ENCODE measurements at regions not wholly inside any gene's neighbourhood (a gene's known extent, or its start where the extent isn't known, plus 50 kb on each side); places are given as distances from the start of the nearest gene placed in this dataset.

DNA sequence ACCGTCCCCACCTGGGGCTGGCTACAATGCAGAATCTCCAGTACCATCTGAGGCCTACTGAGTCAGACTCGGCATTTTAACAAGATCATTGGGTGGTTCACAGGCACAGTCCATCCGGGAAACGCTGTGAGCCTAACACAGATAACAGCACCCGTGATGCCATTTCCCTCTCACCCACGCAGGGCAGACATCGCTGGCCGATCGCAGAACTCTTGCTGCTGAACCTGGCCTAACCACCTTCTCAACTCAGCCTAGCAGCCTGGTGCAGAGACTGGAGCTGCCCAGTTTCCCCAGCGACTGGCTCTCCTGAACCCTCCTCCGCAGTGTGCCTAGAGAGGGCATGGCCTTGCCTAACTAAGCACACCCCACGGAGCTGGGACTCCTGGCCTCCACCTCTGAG lies 83.3 kb downstream of the NCOR2 start:
- no peaks in the 10 kb centered on the region for H3F3A ChIP-seq (ENCODE audit: low read depth)
- TF ChIP-seq EZH2phosphoT487 (IDR thresholded peaks at IDR 0.05; ENCODE audit: borderline replicate concordance) = no peak
- TF ChIP-seq, protein P1, sequence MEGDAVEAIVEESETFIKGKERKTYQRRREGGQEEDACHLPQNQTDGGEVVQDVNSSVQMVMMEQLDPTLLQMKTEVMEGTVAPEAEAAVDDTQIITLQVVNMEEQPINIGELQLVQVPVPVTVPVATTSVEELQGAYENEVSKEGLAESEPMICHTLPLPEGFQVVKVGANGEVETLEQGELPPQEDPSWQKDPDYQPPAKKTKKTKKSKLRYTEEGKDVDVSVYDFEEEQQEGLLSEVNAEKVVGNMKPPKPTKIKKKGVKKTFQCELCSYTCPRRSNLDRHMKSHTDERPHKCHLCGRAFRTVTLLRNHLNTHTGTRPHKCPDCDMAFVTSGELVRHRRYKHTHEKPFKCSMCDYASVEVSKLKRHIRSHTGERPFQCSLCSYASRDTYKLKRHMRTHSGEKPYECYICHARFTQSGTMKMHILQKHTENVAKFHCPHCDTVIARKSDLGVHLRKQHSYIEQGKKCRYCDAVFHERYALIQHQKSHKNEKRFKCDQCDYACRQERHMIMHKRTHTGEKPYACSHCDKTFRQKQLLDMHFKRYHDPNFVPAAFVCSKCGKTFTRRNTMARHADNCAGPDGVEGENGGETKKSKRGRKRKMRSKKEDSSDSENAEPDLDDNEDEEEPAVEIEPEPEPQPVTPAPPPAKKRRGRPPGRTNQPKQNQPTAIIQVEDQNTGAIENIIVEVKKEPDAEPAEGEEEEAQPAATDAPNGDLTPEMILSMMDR (conservative IDR thresholded peaks at IDR 0.05; ENCODE audit: low read length) = no peak
- no peak overlapping the region for H3K4me2 ChIP-seq (ENCODE audit: low read depth, low read length, poor library complexity, severe bottlenecking)
- peaks cover 20% of the 10 kb centered on the region; the same call in 1 of the 2 replicates for H3K79me2 ChIP-seq (ENCODE audit: insufficient read depth, low read length)
- H3K36me3 ChIP-seq (ENCODE audit: insufficient read depth, low read length) = peaks cover 51% of the 10 kb centered on the region; the same call in 1 of the 2 replicates
- no peak overlapping the region for H3K4me3 ChIP-seq (ENCODE audit: low read length, poor library complexity, severe bottlenecking)
- H3K27me3 ChIP-seq (ENCODE audit: insufficient read depth, low read length, poor library complexity, severe bottlenecking) = no peaks in the 10 kb centered on the region
- peaks cover 9% of the 10 kb centered on the region for H4K20me1 ChIP-seq (ENCODE audit: insufficient read depth, low read length, poor library complexity, severe bottlenecking)
- H3K4me1 ChIP-seq (ENCODE audit: insufficient read depth, low read length, poor library complexity, severe bottlenecking) = peaks cover 16% of the 10 kb centered on the region
- H2AFZ ChIP-seq (ENCODE audit: low read length) = no peak overlapping the region
- H3K9me2 ChIP-seq (replicated peaks; ENCODE audit: low read depth, low read length) = no peaks in the 10 kb centered on the region
- no peaks in the 10 kb centered on the region for H3K9me3 ChIP-seq (ENCODE audit: insufficient read depth, low read depth, low read length)
- H3K9ac ChIP-seq (ENCODE audit: low read depth, low read length, poor library complexity, severe bottlenecking) = no peak overlapping the region

DNA sequence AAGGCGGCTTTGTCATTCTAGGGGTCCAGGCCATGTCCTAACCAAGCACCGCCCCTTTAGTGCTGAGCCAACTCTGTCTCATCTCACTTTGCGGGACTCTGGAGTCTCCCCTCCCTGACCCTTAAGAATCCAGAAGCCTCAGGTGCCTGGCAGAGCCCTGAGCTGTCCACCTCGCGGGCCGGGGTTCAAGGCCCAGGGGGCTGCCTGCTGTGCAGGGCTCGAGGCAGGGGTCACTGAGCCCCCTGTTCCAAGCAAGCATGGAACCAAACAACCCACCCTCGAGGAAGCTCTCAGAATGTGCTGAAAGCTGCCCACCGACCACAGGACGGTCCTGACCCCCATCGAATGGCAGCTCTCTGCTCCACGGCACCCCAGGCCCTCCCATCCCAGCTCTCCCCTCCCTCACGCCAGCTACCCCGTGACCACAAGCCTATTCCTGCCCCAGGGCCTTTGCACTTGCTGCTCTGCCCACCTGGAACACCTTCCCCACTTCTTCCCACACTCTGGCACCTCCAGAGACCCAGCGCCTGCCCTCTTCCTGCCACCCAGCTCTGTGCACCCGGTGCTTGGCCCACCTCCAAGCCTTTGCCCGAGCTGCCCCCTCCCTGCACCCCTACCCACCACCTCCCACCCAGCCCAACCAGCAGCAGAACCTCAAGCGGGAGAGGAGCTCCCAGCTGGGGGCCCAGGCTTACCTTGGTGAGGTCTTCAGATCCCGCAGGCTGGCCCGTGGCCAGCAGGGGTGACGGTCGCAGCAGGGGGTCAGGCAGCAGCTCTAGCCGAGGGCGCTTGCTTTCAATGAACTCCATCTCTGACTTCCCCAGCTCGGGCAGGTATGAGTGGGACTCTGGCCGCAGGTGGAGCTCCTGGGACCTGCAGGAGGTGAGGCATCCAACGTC lies 84.3 kb downstream of the NCOR2 start:
- H3K4me3 ChIP-seq (ENCODE audit: low read length, poor library complexity, severe bottlenecking) = no peak overlapping the region
- H3F3A ChIP-seq (ENCODE audit: low read depth) = no peaks in the 10 kb centered on the region
- H3K9me3 ChIP-seq (ENCODE audit: insufficient read depth, low read depth, low read length) = no peaks in the 10 kb centered on the region
- TF ChIP-seq, protein P1 (conservative IDR thresholded peaks at IDR 0.05; ENCODE audit: low read length) = no peak
- no peak for TF ChIP-seq EZH2phosphoT487 (IDR thresholded peaks at IDR 0.05; ENCODE audit: borderline replicate concordance)
- no peak overlapping the region for H2AFZ ChIP-seq (ENCODE audit: low read length)
- H4K20me1 ChIP-seq (ENCODE audit: insufficient read depth, low read length, poor library complexity, severe bottlenecking) = peaks cover 4% of the 10 kb centered on the region
- no peaks in the 10 kb centered on the region for H3K9me2 ChIP-seq (replicated peaks; ENCODE audit: low read depth, low read length)
- peaks cover 17% of the 10 kb centered on the region for H3K4me1 ChIP-seq (ENCODE audit: insufficient read depth, low read length, poor library complexity, severe bottlenecking)
- H3K36me3 ChIP-seq (ENCODE audit: insufficient read depth, low read length) = peaks cover 51% of the 10 kb centered on the region; the same call in 1 of the 2 replicates
- H3K4me2 ChIP-seq (ENCODE audit: low read depth, low read length, poor library complexity, severe bottlenecking) = no peak overlapping the region
- H3K9ac ChIP-seq (ENCODE audit: low read depth, low read length, poor library complexity, severe bottlenecking) = no peak overlapping the region
- H3K79me2 ChIP-seq (ENCODE audit: insufficient read depth, low read length) = peaks cover 13% of the 10 kb centered on the region; the same call in 1 of the 2 replicates
- no peaks in the 10 kb centered on the region for H3K27me3 ChIP-seq (ENCODE audit: insufficient read depth, low read length, poor library complexity, severe bottlenecking)

DNA sequence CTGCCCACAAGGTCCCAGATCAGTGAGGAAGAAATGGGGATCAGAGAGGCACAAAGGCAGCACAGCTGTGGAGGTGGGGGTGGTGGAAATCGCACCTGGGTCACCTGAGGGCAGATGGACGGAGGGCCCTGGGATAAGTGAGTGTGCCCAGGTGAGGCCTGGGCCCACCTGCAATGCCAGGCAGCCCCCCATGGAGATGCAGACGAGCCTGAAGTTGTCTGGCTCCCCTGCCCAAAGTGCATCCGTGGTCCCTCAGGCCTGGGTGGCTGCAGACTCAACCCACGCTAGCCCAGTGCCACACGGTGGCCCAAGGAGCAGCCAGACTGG lies 84.9 kb downstream of the NCOR2 start:
- Histone ChIP-seq H3K4me1 (ENCODE audit: insufficient read depth, low read length, poor library complexity, severe bottlenecking) (peaks cover 23% of the 10 kb centered on the region), H2AFZ (ENCODE audit: low read length) (no peak overlapping the region), H3K9me2 (replicated peaks; ENCODE audit: low read depth, low read length) (no peaks in the 10 kb centered on the region), H4K20me1 (ENCODE audit: insufficient read depth, low read length, poor library complexity, severe bottlenecking) (peaks cover 4% of the 10 kb centered on the region), H3K4me3 (ENCODE audit: low read length, poor library complexity, severe bottlenecking) (no peak overlapping the region), H3K9me3 (ENCODE audit: insufficient read depth, low read depth, low read length) (no peaks in the 10 kb centered on the region), H3K27me3 (ENCODE audit: insufficient read depth, low read length, poor library complexity, severe bottlenecking) (no peaks in the 10 kb centered on the region), H3K79me2 (ENCODE audit: insufficient read depth, low read length) (peaks cover 10% of the 10 kb centered on the region; the same call in 1 of the 2 replicates), H3K4me2 (ENCODE audit: low read depth, low read length, poor library complexity, severe bottlenecking) (no peak overlapping the region), H3F3A (ENCODE audit: low read depth) (no peaks in the 10 kb centered on the region), H3K9ac (ENCODE audit: low read depth, low read length, poor library complexity, severe bottlenecking) (no peak overlapping the region), H3K36me3 (ENCODE audit: insufficient read depth, low read length) (peaks cover 54% of the 10 kb centered on the region; the same call in 1 of the 2 replicates)
- TF ChIP-seq EZH2phosphoT487 (IDR thresholded peaks at IDR 0.05; ENCODE audit: borderline replicate concordance) = no peak
- TF ChIP-seq, protein P1 (conservative IDR thresholded peaks at IDR 0.05; ENCODE audit: low read length) = no peak

All from Loucy (cell line).